PC-9 (cell line): ENCODE measurements at regions not wholly inside any gene's neighbourhood (a gene's known extent, or its start where the extent isn't known, plus 50 kb on each side); places are given as distances from the start of the nearest gene placed in this dataset.

Experiments used
- BruUV-seq: library from RNA; stranded (reverse); fragments of 400-500 nt; replicated peaks from 2 replicates; lab custom pipeline; 2021; lab: Mats Ljungman, UMichigan
- CTCF ChIA-PET: fragments of 300-600 bp; sonication (Branson Sonifier 250); formaldehyde crosslinking; loops from one replicate; lab custom pipeline; 2022; ENCODE audit warnings: antibody characterized with exemption; lab: Charles Lee
- POLR2A ChIA-PET: fragments of 300-600 bp; sonication (Branson Sonifier 250); formaldehyde crosslinking; loops from one replicate; lab custom pipeline; 2022; ENCODE audit warnings: antibody characterized with exemption; ENCODE audit not compliant: unreplicated experiment; lab: Charles Lee
- DNase-seq, 2 experiments: peaks; one replicate each; pipeline versions ENCODE4 v3.0.0 to v3.0.0-alpha.2; 2015 to 2022; ENCODE audit warnings: mixed read lengths in 1 of 2
- H2AFZ ChIP-seq: fragments of 200-600 bp; sonication (generic); 2 replicates; pipeline ENCODE4 v1.8.1; 2017; ENCODE audit warnings: antibody characterized with exemption
- H3F3A ChIP-seq: fragments of 200-600 bp; sonication (generic); 2 replicates; pipeline ENCODE4 v1.8.1; 2017; ENCODE audit warnings: antibody characterized with exemption, mild to moderate bottlenecking, low read depth; ENCODE audit not compliant: insufficient read depth
- H3K27ac ChIP-seq: fragments of 200-600 bp; sonication (generic); 2 replicates; pipeline ENCODE4 v1.6.1; 2016; ENCODE audit warnings: mixed run types
- H3K27me3 ChIP-seq: fragments of 200-600 bp; sonication (generic); 2 replicates; pipeline ENCODE4 v1.6.1; 2016; ENCODE audit warnings: low read depth, mixed run types; ENCODE audit not compliant: insufficient read depth
- H3K36me3 ChIP-seq: fragments of 200-600 bp; sonication (generic); 2 replicates; pipeline ENCODE4 v1.6.1; 2016; ENCODE audit warnings: low read depth, mixed run types
- H3K4me1 ChIP-seq: fragments of 200-600 bp; sonication (generic); replicated peaks from 2 replicates; pipeline ENCODE4 v1.6.1; 2016; ENCODE audit warnings: mixed run types; ENCODE audit not compliant: insufficient read depth
- H3K4me2 ChIP-seq: fragments of 200-600 bp; sonication (generic); 2 replicates; pipeline ENCODE4 v1.6.1; 2017; ENCODE audit warnings: mixed run types
- H3K4me3 ChIP-seq: fragments of 200-600 bp; sonication (generic); 2 replicates; pipeline ENCODE4 v1.6.1; 2016; ENCODE audit warnings: mixed run types
- H3K79me2 ChIP-seq: fragments of 200-600 bp; sonication (generic); 2 replicates; pipeline ENCODE4 v1.6.1; 2017; ENCODE audit warnings: low read depth, mixed run types
- H3K9me2 ChIP-seq: fragments of 200-600 bp; sonication (generic); 2 replicates; pipeline ENCODE4 v1.8.1; 2017; ENCODE audit warnings: mild to moderate bottlenecking; ENCODE audit not compliant: insufficient read depth
- H3K9me3 ChIP-seq: fragments of 200-600 bp; sonication (generic); 2 replicates; pipeline ENCODE4 v1.8.1; 2016; ENCODE audit warnings: low read depth; ENCODE audit not compliant: insufficient read depth
- H4K20me1 ChIP-seq: fragments of 200-600 bp; sonication (generic); 2 replicates; pipeline ENCODE4 v1.8.1; 2017; ENCODE audit not compliant: insufficient read depth
- EZH2 ChIP-seq: fragments of 200-600 bp; sonication (generic); IDR thresholded peaks from 2 replicates; pipeline ENCODE4 v1.8.0; 2017; ENCODE audit warnings: antibody characterized with exemption, low read depth
- intact Hi-C: fragments of 100-400 bp; cut with micrococcal nuclease; formaldehyde crosslinking; loops from one replicate; pipeline ENCODE4 v1.10.0; 2022; ENCODE audit not compliant: unreplicated experiment
- TF ChIP-seq, protein P1 (sequence below): fragments of 200-600 bp; sonication (generic); conservative IDR thresholded peaks from 2 replicates; pipeline ENCODE4 v1.6.1; 2017; ENCODE audit warnings: mixed run types, antibody characterized with exemption, mild to moderate bottlenecking, moderate library complexity

DNA sequence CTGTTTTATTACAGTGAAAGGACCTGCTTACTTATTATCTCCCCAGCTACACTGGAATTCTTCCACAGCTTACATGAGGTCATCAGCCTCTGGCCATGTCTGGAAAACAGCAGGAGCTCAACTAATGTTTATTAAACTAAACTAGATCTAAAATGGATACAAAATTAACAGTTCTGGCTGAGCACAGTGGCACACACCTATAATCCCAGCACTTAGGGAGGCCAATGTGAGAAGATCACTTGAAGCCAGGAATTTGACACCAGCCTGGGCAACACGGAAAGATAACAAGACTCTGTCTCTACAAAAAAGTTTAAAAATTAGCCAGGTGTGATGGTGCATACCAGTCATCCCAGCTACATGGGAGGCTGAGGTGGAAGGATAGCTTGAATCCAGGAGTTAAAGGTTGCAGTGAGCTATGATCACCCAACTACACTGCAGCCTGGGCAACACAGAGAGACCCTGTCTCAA is 220.8 kb upstream of the MARCKS start:
- no peaks in the 10 kb centered on the region for H3K79me2 ChIP-seq
- no peaks in the 10 kb centered on the region for H3K36me3 ChIP-seq
- peaks cover 29% of the 10 kb centered on the region for H3F3A ChIP-seq
- ChIA-PET CTCF (no interaction called here), POLR2A (interaction anchor here (0.6 kb wide), 1 partner anchor 25 kb away, joined by 3 read pairs; no protein-coding TSS in a partner anchor)
- no peak overlapping the region for H2AFZ ChIP-seq
- H3K27ac ChIP-seq: no peak overlapping the region
- H3K4me3 ChIP-seq: no peak overlapping the region
- intact Hi-C loops: no loop called here
- BruUV-seq: no TSS peak
- TF ChIP-seq, protein P1, sequence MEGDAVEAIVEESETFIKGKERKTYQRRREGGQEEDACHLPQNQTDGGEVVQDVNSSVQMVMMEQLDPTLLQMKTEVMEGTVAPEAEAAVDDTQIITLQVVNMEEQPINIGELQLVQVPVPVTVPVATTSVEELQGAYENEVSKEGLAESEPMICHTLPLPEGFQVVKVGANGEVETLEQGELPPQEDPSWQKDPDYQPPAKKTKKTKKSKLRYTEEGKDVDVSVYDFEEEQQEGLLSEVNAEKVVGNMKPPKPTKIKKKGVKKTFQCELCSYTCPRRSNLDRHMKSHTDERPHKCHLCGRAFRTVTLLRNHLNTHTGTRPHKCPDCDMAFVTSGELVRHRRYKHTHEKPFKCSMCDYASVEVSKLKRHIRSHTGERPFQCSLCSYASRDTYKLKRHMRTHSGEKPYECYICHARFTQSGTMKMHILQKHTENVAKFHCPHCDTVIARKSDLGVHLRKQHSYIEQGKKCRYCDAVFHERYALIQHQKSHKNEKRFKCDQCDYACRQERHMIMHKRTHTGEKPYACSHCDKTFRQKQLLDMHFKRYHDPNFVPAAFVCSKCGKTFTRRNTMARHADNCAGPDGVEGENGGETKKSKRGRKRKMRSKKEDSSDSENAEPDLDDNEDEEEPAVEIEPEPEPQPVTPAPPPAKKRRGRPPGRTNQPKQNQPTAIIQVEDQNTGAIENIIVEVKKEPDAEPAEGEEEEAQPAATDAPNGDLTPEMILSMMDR: no peak
- no peak for TF ChIP-seq EZH2
- no peaks in the 10 kb centered on the region for H3K27me3 ChIP-seq
- H3K9me3 ChIP-seq: peaks cover 3% of the 10 kb centered on the region; the same call in 1 of the 2 replicates
- peaks cover 50% of the 10 kb centered on the region for H3K4me1 ChIP-seq
- H3K9me2 ChIP-seq: no peaks in the 10 kb centered on the region
- DNase-seq: no peak
- H4K20me1 ChIP-seq: no peaks in the 10 kb centered on the region
- no peak overlapping the region for H3K4me2 ChIP-seq

DNA sequence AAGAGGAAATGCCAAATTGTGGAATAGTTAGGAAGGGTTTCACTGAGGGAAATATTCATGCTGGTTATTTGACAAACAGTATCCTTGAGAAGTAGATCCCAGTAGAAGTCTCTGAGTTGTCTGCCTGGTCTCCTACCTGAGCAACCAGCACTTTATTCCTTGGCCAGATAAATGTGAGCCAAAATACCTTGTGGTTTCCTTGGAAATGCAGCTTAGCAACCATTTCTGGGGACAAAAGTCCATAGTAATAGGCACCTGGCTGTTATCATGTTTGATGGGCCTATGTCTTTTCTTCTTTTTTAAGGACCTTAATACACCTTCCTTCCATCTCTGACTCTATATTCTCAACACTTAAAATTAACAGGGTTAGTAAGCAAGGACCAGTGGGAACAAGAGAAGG is 217.1 kb upstream of the MARCKS start:
- H3F3A ChIP-seq: peaks cover 8% of the 10 kb centered on the region; the same call in 1 of the 2 replicates
- H3K4me3 ChIP-seq: no peak overlapping the region
- no peaks in the 10 kb centered on the region; the same call in 1 of the 2 replicates for H3K9me3 ChIP-seq
- ChIA-PET CTCF (no interaction called here), POLR2A (no interaction called here)
- no peak for TF ChIP-seq EZH2
- H3K4me1 ChIP-seq: peaks cover 45% of the 10 kb centered on the region
- H4K20me1 ChIP-seq: no peaks in the 10 kb centered on the region
- DNase-seq: no peak
- H3K36me3 ChIP-seq: no peaks in the 10 kb centered on the region
- no peaks in the 10 kb centered on the region for H3K27me3 ChIP-seq
- no TSS peak for BruUV-seq
- H3K4me2 ChIP-seq: no peak overlapping the region
- no peak overlapping the region for H3K27ac ChIP-seq
- no peaks in the 10 kb centered on the region for H3K9me2 ChIP-seq
- intact Hi-C loops: loop anchor here (10.0 kb wide), 1 partner anchor 55 kb away; no protein-coding TSS in a partner anchor
- no peak overlapping the region for H2AFZ ChIP-seq
- H3K79me2 ChIP-seq: no peaks in the 10 kb centered on the region

DNA sequence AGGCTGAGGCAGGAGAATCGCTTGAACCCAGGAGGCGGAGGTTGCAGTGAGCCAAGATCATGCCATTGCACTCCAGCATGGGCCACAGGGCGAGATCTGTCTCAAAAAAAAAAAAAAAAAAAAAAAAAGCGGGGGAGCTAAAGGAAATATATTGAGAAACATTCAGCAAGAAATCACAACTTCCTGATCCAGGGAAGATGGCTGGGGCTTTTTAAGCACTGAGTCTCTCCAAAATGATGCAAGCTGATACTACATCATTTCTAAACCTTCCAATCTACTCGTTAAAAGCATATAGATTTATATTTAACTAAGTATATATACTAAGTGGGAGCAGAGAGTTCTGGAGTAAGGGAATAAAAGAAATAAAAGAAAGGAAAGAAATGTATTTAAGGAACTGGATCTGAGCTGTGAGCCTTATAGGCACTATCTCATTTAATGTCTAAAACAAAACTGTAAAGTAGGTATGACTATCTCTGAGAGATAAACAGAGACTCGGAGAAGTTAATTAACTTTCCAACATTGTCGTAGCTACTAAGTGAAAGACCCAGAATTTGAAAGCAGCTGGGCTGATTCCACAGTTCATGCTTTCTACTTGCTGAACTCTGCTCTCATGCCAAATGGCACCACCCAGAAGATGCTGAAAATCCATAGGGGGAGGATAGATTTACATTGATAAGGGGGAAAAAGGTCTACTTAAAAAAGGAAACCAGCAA is 215.0 kb upstream of the MARCKS start:
- no peaks in the 10 kb centered on the region for H3K9me2 ChIP-seq
- no peak for DNase-seq
- ChIA-PET CTCF (interaction anchor here (1.0 kb wide), 1 partner anchor 217 kb away, joined by 3 read pairs; no protein-coding TSS in a partner anchor), POLR2A (interaction anchor here (0.6 kb wide), 2 partner anchors 46 to 229 kb away, joined by 8 to 13 read pairs; no protein-coding TSS in a partner anchor)
- BruUV-seq: no TSS peak
- H3K4me1 ChIP-seq: peaks cover 37% of the 10 kb centered on the region
- H3K9me3 ChIP-seq: no peaks in the 10 kb centered on the region
- H3K4me2 ChIP-seq: 0 out of 2 replicates have a peak overlapping the region, but pooled peaks have one; percentile 0
- no peaks in the 10 kb centered on the region for H3K36me3 ChIP-seq
- TF ChIP-seq, protein P1: no peak
- no peak for TF ChIP-seq EZH2
- no peaks in the 10 kb centered on the region for H3K79me2 ChIP-seq
- H4K20me1 ChIP-seq: no peaks in the 10 kb centered on the region
- H3F3A ChIP-seq: peaks cover 14% of the 10 kb centered on the region; the same call in 1 of the 2 replicates
- no peak overlapping the region for H3K4me3 ChIP-seq
- intact Hi-C loops: loop anchor here (10.0 kb wide), 1 partner anchor 53 kb away; no protein-coding TSS in a partner anchor
- no peak overlapping the region for H2AFZ ChIP-seq
- H3K27me3 ChIP-seq: no peaks in the 10 kb centered on the region
- peak overlapping the region; percentile 17; the same call in 1 of the 2 replicates for H3K27ac ChIP-seq
